Natural killer cell treated with Interleukin-12 subunit alpha and Interleukin-12 subunit beta and Interleukin-15 and Interleukin-18, amount 100 ng/mL, for 72 hours (primary cell): ENCODE measurements at regions not wholly inside any gene's neighbourhood (a gene's known extent, or its start where the extent isn't known, plus 50 kb on each side); places are given as distances from the start of the nearest gene placed in this dataset.
"Not testable (repeated sequence)": the region's sequence is repeated elsewhere in the genome, so short reads cannot be mapped to it uniquely, and the experiment has no call there.

ENCODE experiments used
- ATAC-seq, 2 donors: fragments of 150-1000 bp; cut with Tn5 transposase in 1 of 2; sonication (Bioruptor Pico), chemical (Tn5 transposase) in 1 of 2; 2 replicates each; pipeline ENCODE4 v1.10.0; 2021
- DNase-seq: peaks from one replicate; pipeline ENCODE4 v3.0.0; 2022; ENCODE audit warnings: low spot score
- H3K27ac Mint-ChIP-seq, 2 donors: 1 replicate in 1 of 2; 2 replicates in 1 of 2; pipeline ENCODE4 v1.8.0; 2022; ENCODE audit warnings: mixed read lengths in 2 of 2, mild to moderate bottlenecking in 1 of 2, moderate library complexity in 1 of 2
- H3K27me3 Mint-ChIP-seq, 2 donors: 1 replicate in 1 of 2; 2 replicates in 1 of 2; pipeline ENCODE4 v1.8.0; 2022; ENCODE audit warnings: mixed read lengths in 2 of 2
- H3K36me3 Mint-ChIP-seq: one replicate; pipeline ENCODE4 v1.8.0; 2022; ENCODE audit warnings: mixed read lengths
- H3K4me1 Mint-ChIP-seq, 2 donors: 1 replicate in 1 of 2; 2 replicates in 1 of 2; pipeline ENCODE4 v1.8.0; 2022; ENCODE audit warnings: low read depth in 2 of 2, mixed read lengths in 2 of 2, mild to moderate bottlenecking in 1 of 2
- H3K4me3 Mint-ChIP-seq: one replicate; pipeline ENCODE4 v1.8.0; 2022; ENCODE audit warnings: mixed read lengths
- H3K9me3 Mint-ChIP-seq: 2 replicates; pipeline ENCODE4 v1.8.0; 2022; ENCODE audit warnings: mixed read lengths

DNA sequence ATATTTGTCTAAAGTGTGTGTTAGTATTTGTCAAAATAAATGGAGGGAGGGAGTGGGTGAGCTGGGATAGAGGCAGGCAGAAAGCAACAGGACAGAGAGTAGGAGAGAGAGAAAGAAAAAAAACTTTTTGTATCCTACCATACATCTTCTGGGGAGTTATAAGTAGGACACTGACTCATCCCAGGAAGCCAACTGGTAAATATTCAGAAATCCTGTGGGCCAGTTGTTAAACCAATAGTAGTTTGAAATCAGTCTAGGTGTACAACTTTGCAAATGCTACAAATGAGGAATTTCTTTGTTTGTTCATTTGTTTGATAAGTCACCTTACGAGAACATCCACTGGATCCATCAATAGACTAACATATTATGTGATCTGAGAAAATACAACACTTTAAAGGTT lies 980.9 kb downstream of the GATA3 start:
- peaks cover 5% of the 10 kb centered on the region for H3K9me3 Mint-ChIP-seq
- no peak for DNase-seq
- no peaks in the 10 kb centered on the region for H3K4me1 Mint-ChIP-seq
- H3K27me3 Mint-ChIP-seq: peaks cover 17 to 20% of the 10 kb centered on the region in 2 donors
- H3K4me3 Mint-ChIP-seq: no peak overlapping the region
- H3K27ac Mint-ChIP-seq: no peak overlapping the region
- H3K36me3 Mint-ChIP-seq: peaks cover 7% of the 10 kb centered on the region
- ATAC-seq: no peak

DNA sequence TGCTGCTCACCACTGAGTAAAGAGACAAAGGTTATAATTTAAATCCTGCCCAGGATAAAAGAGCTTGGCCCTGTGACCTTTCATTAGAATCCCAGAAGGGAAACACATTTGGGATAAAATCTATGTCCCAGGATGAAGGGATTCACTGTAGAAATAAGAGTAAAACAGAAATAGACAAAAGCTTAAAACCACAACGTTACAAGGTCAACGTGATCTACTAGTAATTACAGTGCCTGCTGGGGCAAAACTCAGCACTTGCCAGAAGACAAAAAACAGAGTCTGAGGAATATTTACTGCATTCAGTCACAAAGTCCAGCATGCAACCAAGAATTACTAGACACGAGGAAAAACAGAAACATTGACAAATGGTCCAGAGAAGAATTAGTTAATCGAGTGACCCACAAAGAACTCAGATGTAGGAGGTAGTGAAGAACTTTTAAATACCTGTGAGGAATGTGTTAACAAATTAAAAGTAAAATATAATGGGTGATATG lies 982.3 kb downstream of the GATA3 start:
- peaks cover 5% of the 10 kb centered on the region for H3K9me3 Mint-ChIP-seq
- ATAC-seq (no peak), DNase-seq (no peak)
- peaks cover 7% of the 10 kb centered on the region for H3K36me3 Mint-ChIP-seq
- no peak overlapping the region for H3K4me3 Mint-ChIP-seq
- no peak overlapping the region for H3K27ac Mint-ChIP-seq
- no peaks in the 10 kb centered on the region for H3K4me1 Mint-ChIP-seq
- H3K27me3 Mint-ChIP-seq: peaks cover 17 to 19% of the 10 kb centered on the region in 2 donors

DNA sequence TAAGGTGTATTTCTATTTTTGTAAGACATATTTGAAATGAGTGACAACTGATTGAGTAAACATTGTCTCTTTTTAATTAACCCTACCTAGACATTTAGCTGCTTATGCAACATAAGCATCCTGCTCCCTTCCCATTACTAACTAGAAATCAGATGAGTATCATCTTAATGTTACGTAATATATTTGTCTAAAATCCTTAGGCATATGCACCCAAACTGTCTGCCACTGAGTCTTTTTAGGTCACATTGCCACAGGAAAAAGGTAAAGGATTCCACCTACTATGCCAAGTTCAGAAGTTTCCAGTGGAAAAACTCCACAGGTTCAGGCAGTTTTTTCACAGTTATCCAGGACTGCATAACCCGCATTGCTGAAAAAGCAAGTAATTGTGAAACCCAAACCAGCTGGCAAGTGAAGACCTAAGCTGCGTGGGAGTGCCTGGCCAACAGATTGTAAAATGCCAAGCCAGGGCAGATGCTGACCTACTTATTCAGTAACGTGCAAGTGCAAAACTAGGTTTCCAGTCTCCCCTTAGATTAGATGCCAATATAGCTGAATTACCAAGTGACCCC lies 983.7 kb downstream of the GATA3 start:
- DNase-seq (no peak), ATAC-seq (no peak)
- Mint-ChIP-seq H3K9me3 (peaks cover 5% of the 10 kb centered on the region), H3K4me1 (no peaks in the 10 kb centered on the region), H3K4me3 (no peak overlapping the region), H3K27me3 (peaks cover 10 to 14% of the 10 kb centered on the region in 2 donors), H3K27ac (no peak overlapping the region), H3K36me3 (peaks cover 7% of the 10 kb centered on the region)

DNA sequence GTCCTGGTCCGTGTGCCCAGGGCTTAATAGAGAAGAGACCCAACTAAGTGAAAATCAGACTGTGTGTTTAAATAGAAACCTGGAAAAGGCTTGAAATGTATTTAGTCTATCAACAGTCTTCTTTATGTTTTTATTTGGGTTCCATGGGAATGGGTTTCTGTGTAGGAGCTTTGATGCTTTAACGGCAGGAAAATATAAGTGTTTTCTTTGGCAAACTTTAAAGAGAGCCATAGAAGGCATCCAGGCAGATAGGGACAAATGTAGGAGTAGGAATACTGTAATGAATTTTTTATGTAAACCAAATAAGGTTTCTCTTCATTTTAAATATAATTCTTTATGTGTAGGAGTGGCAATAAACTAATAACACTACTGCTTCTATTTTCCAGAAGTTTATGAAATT lies 989.0 kb downstream of the GATA3 start:
- H3K4me1 Mint-ChIP-seq: no peaks in the 10 kb centered on the region
- peaks cover 4 to 7% of the 10 kb centered on the region in 2 donors for H3K27me3 Mint-ChIP-seq
- H3K27ac Mint-ChIP-seq: no peak overlapping the region
- H3K36me3 Mint-ChIP-seq: no peaks in the 10 kb centered on the region
- ATAC-seq (no peak), DNase-seq (no peak)
- peaks cover 2% of the 10 kb centered on the region for H3K9me3 Mint-ChIP-seq
- no peak overlapping the region for H3K4me3 Mint-ChIP-seq

DNA sequence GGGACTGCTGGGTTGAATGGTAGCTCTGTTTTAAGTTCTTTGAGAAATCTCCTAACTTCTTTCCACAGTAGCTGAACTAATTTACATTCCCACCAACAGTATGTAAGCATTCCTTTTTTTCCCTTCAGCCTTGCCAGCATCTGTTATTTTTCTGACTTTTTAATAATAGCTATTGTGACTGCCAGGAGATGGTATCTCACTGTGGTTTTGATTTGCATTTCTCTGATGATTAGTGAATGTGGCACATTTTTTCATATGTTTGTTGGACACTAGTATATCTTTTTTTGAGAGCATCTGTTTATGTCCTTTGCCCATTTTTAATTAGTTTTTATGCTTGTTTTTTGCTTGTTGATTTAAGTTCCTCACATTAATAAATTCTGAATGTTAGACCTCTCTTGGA lies 990.8 kb downstream of the GATA3 start:
- Mint-ChIP-seq H3K27ac (no peak overlapping the region), H3K27me3 (peaks cover 7 to 11% of the 10 kb centered on the region in 2 donors), H3K4me3 (no peak overlapping the region), H3K9me3 (peaks cover 2% of the 10 kb centered on the region), H3K36me3 (no peaks in the 10 kb centered on the region), H3K4me1 (no peaks in the 10 kb centered on the region)
- DNase-seq: no peak
- ATAC-seq: no peak

DNA sequence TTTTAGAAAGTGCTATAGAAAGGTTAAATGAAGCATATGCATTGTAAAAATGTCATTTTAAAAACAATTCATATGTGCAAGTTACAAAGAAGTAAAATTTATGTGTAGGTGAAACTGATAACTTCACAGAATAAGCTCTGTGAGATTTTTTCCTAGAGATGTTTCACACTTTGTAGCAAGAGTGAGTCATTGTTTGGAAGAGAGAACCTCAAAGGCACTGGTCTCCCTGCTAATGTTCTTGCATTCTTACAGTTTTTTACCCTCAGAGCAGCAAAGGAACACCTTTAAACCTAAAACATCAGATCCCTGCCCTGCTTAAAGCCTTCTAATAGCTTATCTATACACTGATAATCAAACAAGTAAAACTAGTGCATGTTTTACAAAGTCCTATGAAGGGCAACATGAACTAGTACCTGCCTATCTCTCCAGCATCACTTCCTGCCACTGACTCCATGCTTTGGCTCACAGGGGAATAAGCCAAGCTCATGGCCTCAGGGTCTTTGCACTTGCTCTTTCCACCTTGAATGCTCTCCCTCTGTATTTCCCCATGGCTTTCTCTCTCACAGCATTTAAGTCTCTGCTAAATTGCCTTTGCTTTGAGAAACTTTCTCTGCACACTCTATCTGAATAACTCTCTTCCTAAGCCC lies 997.0 kb downstream of the GATA3 start:
- Mint-ChIP-seq H3K9me3 (peaks cover 3% of the 10 kb centered on the region), H3K36me3 (no peaks in the 10 kb centered on the region), H3K27ac (no peak overlapping the region), H3K4me1 (no peaks in the 10 kb centered on the region), H3K27me3 (peaks cover 6 to 10% of the 10 kb centered on the region in 2 donors), H3K4me3 (no peak overlapping the region)
- no peak for ATAC-seq
- no peak for DNase-seq

DNA sequence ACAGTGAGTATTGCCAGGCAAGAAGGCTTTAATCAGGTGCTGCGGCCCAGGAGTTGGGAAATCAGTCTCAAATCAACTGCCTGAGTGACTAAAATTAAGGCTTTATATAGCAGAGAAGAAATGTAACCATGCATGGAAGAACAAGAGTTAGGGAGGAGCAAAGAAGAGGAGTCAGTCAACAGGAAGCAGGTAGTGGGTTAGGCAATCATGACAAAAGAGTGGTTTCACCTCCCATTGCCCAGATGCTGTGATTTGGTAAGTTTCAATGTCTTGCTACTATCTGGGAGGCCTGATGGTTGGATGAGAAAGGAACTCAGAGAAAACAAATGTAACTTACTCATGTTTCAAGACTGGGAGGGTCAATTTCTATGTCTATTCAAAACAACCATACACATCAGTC lies 998.3 kb downstream of the GATA3 start:
- Mint-ChIP-seq H3K27ac (no peak overlapping the region), H3K9me3 (peaks cover 3% of the 10 kb centered on the region), H3K4me1 (no peaks in the 10 kb centered on the region), H3K36me3 (no peaks in the 10 kb centered on the region), H3K4me3 (no peak overlapping the region), H3K27me3 (peaks cover 9 to 10% of the 10 kb centered on the region in 2 donors)
- DNase-seq: no peak
- no peak for ATAC-seq

DNA sequence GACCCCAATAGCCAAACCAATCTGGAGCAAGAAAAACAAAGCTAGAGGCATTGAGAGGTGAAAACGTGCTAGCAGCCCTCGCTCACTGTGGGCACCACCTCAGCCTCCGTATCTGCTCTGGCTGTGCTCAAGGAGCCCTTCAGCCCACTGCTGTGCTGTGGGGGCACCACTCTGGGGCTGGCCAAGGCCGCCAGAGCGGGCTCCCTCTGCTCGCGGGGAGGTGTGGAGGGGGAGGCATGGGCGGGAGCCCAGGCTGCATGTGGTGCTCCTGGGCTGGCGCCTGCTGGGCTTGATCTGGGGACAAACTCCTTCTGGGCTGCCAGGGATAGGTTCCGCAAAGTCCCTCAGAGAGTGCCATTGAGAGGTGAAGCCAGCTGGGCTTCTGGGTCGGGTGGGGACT lies 1002.0 kb downstream of the GATA3 start:
- H3K9me3 Mint-ChIP-seq: peaks cover 3% of the 10 kb centered on the region
- H3K27ac Mint-ChIP-seq: no peak overlapping the region
- no peak for DNase-seq
- H3K4me1 Mint-ChIP-seq: peaks cover 0 to 3% of the 10 kb centered on the region in 2 donors
- H3K4me3 Mint-ChIP-seq: no peak overlapping the region
- ATAC-seq: no peak
- peaks cover 4 to 12% of the 10 kb centered on the region in 2 donors for H3K27me3 Mint-ChIP-seq
- H3K36me3 Mint-ChIP-seq: no peaks in the 10 kb centered on the region

DNA sequence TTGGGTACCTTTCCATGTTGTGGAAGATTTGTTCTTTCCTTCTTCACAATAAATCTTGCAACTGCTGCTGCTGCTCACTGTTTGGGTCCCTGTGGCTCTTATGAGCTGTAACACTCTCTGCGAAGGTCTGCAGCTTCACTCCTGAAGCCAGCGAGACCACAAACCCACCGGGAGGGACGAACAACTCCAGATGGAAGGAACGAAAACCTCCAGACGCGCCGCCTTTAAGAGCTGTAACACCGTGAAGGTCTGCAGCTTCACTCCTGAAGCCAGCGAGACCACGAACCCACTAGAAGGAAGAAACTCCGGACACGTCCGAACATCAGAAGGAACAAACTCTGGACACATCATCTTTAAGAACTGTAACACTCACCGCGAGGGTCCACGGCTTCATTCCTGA lies 1002.8 kb downstream of the GATA3 start:
- not testable (repeated sequence) for H3K4me1 Mint-ChIP-seq, DNase-seq, H3K27ac Mint-ChIP-seq, H3K36me3 Mint-ChIP-seq, H3K4me3 Mint-ChIP-seq, ATAC-seq, H3K9me3 Mint-ChIP-seq
- peaks cover 4 to 12% of the 10 kb centered on the region in 2 donors for H3K27me3 Mint-ChIP-seq

DNA sequence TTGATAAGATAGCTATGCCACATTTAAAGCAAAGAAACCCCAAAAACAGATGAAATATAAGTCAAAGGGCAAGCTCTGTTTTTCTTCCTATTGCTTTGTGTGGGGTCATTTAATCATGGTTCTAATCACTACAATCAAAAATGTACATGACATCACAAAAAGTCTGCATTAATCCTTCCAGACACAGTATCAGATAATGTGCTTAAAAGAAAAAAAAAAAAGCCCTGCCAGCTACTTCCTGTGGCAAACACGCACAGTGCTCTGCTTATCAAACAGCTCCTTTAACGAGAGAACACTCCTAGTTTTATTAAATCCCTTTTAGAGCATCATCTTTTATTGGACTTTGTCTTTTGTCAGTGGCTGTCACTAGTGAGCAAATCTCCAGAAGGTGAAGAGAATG lies 1005.8 kb downstream of the GATA3 start:
- H3K4me3 Mint-ChIP-seq: no peak overlapping the region
- no peak for ATAC-seq
- H3K27ac Mint-ChIP-seq: no peak overlapping the region
- H3K4me1 Mint-ChIP-seq: peaks cover 0 to 3% of the 10 kb centered on the region in 2 donors
- peaks cover 4 to 6% of the 10 kb centered on the region in 2 donors for H3K27me3 Mint-ChIP-seq
- H3K36me3 Mint-ChIP-seq: no peaks in the 10 kb centered on the region
- H3K9me3 Mint-ChIP-seq: peaks cover 3% of the 10 kb centered on the region
- DNase-seq: no peak

DNA sequence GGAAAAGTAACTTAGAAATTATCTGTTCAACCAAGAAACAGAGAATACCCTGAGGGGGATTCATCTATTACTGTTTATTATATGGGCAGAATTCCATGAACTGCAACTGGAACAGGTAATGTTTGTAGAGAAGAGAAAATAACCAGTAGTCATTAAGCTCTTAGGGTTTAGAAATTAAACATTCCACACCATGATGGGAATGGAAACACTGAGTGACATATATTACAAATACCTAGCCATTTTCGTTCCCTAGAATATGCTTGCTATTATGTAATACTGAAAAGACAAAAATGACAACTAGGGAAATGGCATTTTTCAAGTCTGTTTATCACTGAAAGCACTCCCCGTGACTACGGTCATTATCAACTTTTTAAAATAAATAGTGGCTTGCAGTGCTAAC lies 1007.4 kb downstream of the GATA3 start:
- H3K4me1 Mint-ChIP-seq: peaks cover 0 to 3% of the 10 kb centered on the region in 2 donors
- peaks cover 4 to 12% of the 10 kb centered on the region in 2 donors for H3K27me3 Mint-ChIP-seq
- no peak for DNase-seq
- no peak for ATAC-seq
- no peaks in the 10 kb centered on the region for H3K9me3 Mint-ChIP-seq
- H3K27ac Mint-ChIP-seq: no peak overlapping the region
- H3K36me3 Mint-ChIP-seq: no peaks in the 10 kb centered on the region
- no peak overlapping the region for H3K4me3 Mint-ChIP-seq

DNA sequence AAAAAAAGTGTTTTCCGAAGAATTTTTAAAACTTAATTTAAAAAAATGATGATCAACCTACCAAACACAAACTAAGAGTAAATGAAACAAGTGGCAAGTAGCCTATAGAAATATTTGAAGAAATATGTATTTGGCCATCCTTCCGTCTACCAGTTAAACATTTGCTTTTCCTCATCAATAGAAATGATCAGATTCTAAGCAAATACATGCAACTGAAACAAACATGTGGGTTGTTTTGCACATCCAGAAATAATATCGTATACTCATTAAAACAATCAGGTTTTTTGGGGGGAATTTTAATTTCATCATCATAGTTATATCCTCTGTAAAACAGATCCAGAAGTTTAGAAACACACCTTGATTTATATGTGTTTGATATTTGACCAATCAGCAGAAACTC lies 1011.7 kb downstream of the GATA3 start:
- no peaks in the 10 kb centered on the region for H3K4me1 Mint-ChIP-seq
- no peaks in the 10 kb centered on the region for H3K9me3 Mint-ChIP-seq
- H3K27me3 Mint-ChIP-seq: peaks cover 0 to 5% of the 10 kb centered on the region in 2 donors
- no peaks in the 10 kb centered on the region for H3K36me3 Mint-ChIP-seq
- ATAC-seq (no peak), DNase-seq (no peak)
- H3K4me3 Mint-ChIP-seq: no peak overlapping the region
- no peak overlapping the region for H3K27ac Mint-ChIP-seq

DNA sequence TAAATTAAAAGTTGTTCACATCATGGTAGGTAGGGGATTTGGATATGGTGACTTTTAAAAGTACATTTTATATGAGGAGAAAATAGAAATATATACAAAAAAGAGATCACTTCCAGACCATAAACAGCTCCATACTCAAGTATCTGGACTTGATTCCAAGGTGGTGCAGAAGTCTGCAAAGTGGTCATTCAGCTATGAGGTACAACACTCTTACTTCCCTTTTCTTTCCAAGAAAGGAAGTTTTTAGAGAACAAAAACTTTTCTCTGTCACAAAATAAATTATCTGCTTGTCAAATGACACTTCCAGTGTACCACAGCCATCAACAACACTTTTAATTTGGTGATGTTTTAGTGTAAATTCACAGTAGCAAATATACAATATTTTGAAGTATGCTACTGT lies 1013.5 kb downstream of the GATA3 start:
- H3K4me1 Mint-ChIP-seq: no peaks in the 10 kb centered on the region
- DNase-seq (no peak), ATAC-seq (no peak)
- no peak overlapping the region for H3K4me3 Mint-ChIP-seq
- H3K27me3 Mint-ChIP-seq: peaks cover 4 to 13% of the 10 kb centered on the region in 2 donors
- no peak overlapping the region for H3K27ac Mint-ChIP-seq
- no peaks in the 10 kb centered on the region for H3K9me3 Mint-ChIP-seq
- H3K36me3 Mint-ChIP-seq: no peaks in the 10 kb centered on the region

DNA sequence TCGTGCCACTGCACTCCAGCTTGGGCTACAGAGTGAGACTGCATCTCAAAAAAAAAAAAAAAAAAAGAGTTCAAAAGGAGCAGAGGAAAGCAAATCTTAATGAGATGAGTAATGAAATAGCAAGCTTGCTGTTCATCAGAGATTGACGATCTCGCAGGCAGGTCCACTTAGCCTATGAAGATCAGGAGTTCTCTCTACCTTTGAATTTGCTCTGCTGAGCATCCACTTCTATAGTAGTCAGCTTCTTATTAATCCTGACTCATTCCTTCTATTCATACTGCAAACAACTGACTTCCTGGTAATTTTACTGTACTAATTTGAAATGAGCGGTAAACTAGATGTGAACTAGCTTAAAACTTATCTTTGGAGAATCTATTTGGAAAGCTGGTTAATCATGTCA lies 1014.6 kb downstream of the GATA3 start:
- no peak for ATAC-seq

More for the DNA sequence above, 1014.6 kb downstream of the GATA3 start:
- no peak overlapping the region for H3K4me3 Mint-ChIP-seq
- no peaks in the 10 kb centered on the region for H3K36me3 Mint-ChIP-seq
- H3K9me3 Mint-ChIP-seq: no peaks in the 10 kb centered on the region
- DNase-seq: no peak
- no peak overlapping the region for H3K27ac Mint-ChIP-seq
- H3K4me1 Mint-ChIP-seq: no peaks in the 10 kb centered on the region
- peaks cover 4 to 13% of the 10 kb centered on the region in 2 donors for H3K27me3 Mint-ChIP-seq
